ENCODE measurements at regions not wholly inside any gene's neighbourhood (a gene's known extent, or its start where the extent isn't known, plus 50 kb on each side); places are given as distances from the start of the nearest gene placed in this dataset.

GRCh38 chr3:104816716-104817115 is 550.0 kb upstream of the ALCAM start:
- H3K4me1 ChIP-seq = no peaks in the 10 kb centered on the region
- intact Hi-C loops (cut with DNase I) = no loop called here
- ATAC-seq = no peak

GRCh38 chr3:104819333-104819732 is 547.4 kb upstream of the ALCAM start:
- ATAC-seq = no peak
- no peak for TF ChIP-seq CTCF (IDR thresholded peaks at IDR 0.05)
- DNase-seq = no peak
- Histone ChIP-seq H3K27ac (no peak overlapping the region), H3K36me3 (no peaks in the 10 kb centered on the region), H3K4me1 (no peaks in the 10 kb centered on the region), H3K9me3 (no peaks in the 10 kb centered on the region), H3K4me3 (no peak overlapping the region), H3K27me3 (no peaks in the 10 kb centered on the region)
- intact Hi-C loops (cut with DNase I) = no loop called here

More at GRCh38 chr3:104816716-104817115, 550.0 kb upstream of the ALCAM start:
- Histone ChIP-seq H3K9me3 (no peaks in the 10 kb centered on the region), H3K27me3 (no peaks in the 10 kb centered on the region), H3K4me3 (no peak overlapping the region), H3K36me3 (no peaks in the 10 kb centered on the region), H3K27ac (no peak overlapping the region)
- no peak for TF ChIP-seq CTCF (IDR thresholded peaks at IDR 0.05)
- DNase-seq = no peak

- TF ChIP-seq CTCF (IDR thresholded peaks at IDR 0.05) = no peak
- Histone ChIP-seq H3K27me3 (no peaks in the 10 kb centered on the region), H3K4me3 (no peak overlapping the region), H3K36me3 (no peaks in the 10 kb centered on the region), H3K4me1 (no peaks in the 10 kb centered on the region), H3K27ac (no peak overlapping the region), H3K9me3 (no peaks in the 10 kb centered on the region)
- no peak for DNase-seq
- intact Hi-C loops (cut with DNase I) = no loop called here
- no peak for ATAC-seq
These were observed 545.8 kb upstream of the ALCAM start for GRCh38 chr3:104820959-104821358.

- ATAC-seq = no peak
- Histone ChIP-seq H3K4me3 (no peak overlapping the region), H3K9me3 (no peaks in the 10 kb centered on the region), H3K36me3 (no peaks in the 10 kb centered on the region), H3K27me3 (no peaks in the 10 kb centered on the region), H3K4me1 (no peaks in the 10 kb centered on the region), H3K27ac (no peak overlapping the region)
- intact Hi-C loops (cut with DNase I) = no loop called here
- TF ChIP-seq CTCF (IDR thresholded peaks at IDR 0.05) = no peak
- no peak for DNase-seq
These were observed 541.6 kb upstream of the ALCAM start for GRCh38 chr3:104825116-104825515.

GRCh38 chr3:104831071-104831470 is 535.6 kb upstream of the ALCAM start:
- intact Hi-C loops (cut with DNase I) = no loop called here
- Histone ChIP-seq H3K27ac (no peak overlapping the region), H3K4me1 (no peaks in the 10 kb centered on the region), H3K36me3 (no peaks in the 10 kb centered on the region), H3K9me3 (no peaks in the 10 kb centered on the region), H3K4me3 (no peak overlapping the region), H3K27me3 (no peaks in the 10 kb centered on the region)
- no peak for DNase-seq
- no peak for TF ChIP-seq CTCF (IDR thresholded peaks at IDR 0.05)
- no peak for ATAC-seq

GRCh38 chr3:104832530-104832929 is 534.2 kb upstream of the ALCAM start:
- TF ChIP-seq CTCF (IDR thresholded peaks at IDR 0.05) = no peak
- intact Hi-C loops (cut with DNase I) = no loop called here
- Histone ChIP-seq H3K27me3 (no peaks in the 10 kb centered on the region), H3K36me3 (no peaks in the 10 kb centered on the region), H3K9me3 (no peaks in the 10 kb centered on the region), H3K27ac (no peak overlapping the region), H3K4me3 (no peak overlapping the region), H3K4me1 (no peaks in the 10 kb centered on the region)
- no peak for DNase-seq
- ATAC-seq = no peak

All from upper lobe of right lung (tissue), 1 donor.